ENCODE measurements at regions not wholly inside any gene's neighbourhood (a gene's known extent, or its start where the extent isn't known, plus 50 kb on each side); places are given as distances from the start of the nearest gene placed in this dataset.

DNA sequence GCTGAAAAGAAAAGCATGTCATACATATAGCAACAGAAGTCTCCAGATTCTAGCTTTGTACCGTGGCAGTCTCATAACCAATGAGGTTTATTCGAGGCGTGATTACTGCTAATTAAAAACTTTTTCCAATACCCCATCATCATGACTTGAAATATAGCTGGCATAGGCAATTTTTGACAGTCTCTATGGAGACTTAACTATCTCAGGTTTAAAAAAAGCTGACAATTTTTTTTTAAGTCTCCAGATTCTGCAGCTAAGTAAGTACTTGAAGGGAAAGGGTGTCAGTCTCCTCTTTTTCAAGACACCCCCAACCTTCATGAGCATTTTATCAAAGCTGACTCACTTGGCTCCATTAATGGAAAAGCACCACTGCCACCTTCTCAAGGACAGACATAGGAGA is 126.3 kb upstream of the RXFP1 start:
- DNase-seq (ENCODE audit: extremely low read depth in 1 of 4, low spot score in 3 of 4) (no peak), ATAC-seq (no peak), FAIRE-seq (no peak)
- Histone ChIP-seq H2AFZ (ENCODE audit: low read depth, low read length) (no peak overlapping the region), H3K9me3 (replicated peaks; ENCODE audit: control insufficient read depth, insufficient read depth, low read depth, low read length) (no peaks in the 10 kb centered on the region), H3K27ac (ENCODE audit: extremely low read depth, low read depth, low read length) (no peak overlapping the region), H3K4me2 (ENCODE audit: insufficient read depth, low read length) (no peak overlapping the region), H4K20me1 (replicated peaks; ENCODE audit: control insufficient read depth, insufficient read depth, low read length) (no peaks in the 10 kb centered on the region), H3K9me1 (ENCODE audit: control insufficient read depth, insufficient read depth, low read length) (no peaks in the 10 kb centered on the region), H3K79me2 (ENCODE audit: control insufficient read depth, insufficient read depth, low read length) (no peaks in the 10 kb centered on the region), H3K36me3 (ENCODE audit: control insufficient read depth, insufficient read depth, low read length) (no peaks in the 10 kb centered on the region), H3K4me1 (replicated peaks in 1 of 2; ENCODE audit: control insufficient read depth in 2 of 2, insufficient read depth in 2 of 2, low read length in 2 of 2) (no peaks in the 10 kb centered on the region), H3K27me3 (ENCODE audit: control insufficient read depth in 2 of 2, insufficient read depth in 2 of 2, low read length in 2 of 2) (no peaks in the 10 kb centered on the region), H3K9ac (ENCODE audit: insufficient read depth in 1 of 2, low read depth in 2 of 2, low read length in 2 of 2) (no peak overlapping the region), H3K4me3 (no peak overlapping the region)
- intact Hi-C loops (cut with micrococcal nuclease): no loop called here
- CTCF ChIA-PET (ENCODE audit: low intra/inter-chr PET ratio): interaction anchor here (0.6 kb wide), 1 partner anchor 221 kb away, joined by 6 read pairs; no protein-coding TSS in a partner anchor
- BruUV-seq (replicated peaks): no TSS peak
- TF ChIP-seq MEIS2 (IDR thresholded peaks at IDR 0.05; ENCODE audit: partially characterized antibody) (no peak), NFE2L1 (tag; IDR thresholded peaks at IDR 0.05; ENCODE audit: borderline replicate concordance, low read depth) (no peak), RBM22 (IDR thresholded peaks at IDR 0.05; ENCODE audit: low read depth, low read length, poor library complexity, severe bottlenecking) (no peak), KLF13 (tag; IDR thresholded peaks at IDR 0.05; ENCODE audit: borderline replicate concordance, low read depth) (no peak), GTF2A2 (tag; IDR thresholded peaks at IDR 0.05) (no peak), ZNF23 (CRISPR knock-in tag; IDR thresholded peaks at IDR 0.05) (no peak)
- TF ChIP-seq, protein P1, sequence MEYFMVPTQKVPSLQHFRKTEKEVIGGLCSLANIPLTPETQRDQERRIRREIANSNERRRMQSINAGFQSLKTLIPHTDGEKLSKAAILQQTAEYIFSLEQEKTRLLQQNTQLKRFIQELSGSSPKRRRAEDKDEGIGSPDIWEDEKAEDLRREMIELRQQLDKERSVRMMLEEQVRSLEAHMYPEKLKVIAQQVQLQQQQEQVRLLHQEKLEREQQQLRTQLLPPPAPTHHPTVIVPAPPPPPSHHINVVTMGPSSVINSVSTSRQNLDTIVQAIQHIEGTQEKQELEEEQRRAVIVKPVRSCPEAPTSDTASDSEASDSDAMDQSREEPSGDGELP (CRISPR knock-in tag; IDR thresholded peaks at IDR 0.05; ENCODE audit: borderline replicate concordance): no peak
- TF ChIP-seq, protein P2, sequence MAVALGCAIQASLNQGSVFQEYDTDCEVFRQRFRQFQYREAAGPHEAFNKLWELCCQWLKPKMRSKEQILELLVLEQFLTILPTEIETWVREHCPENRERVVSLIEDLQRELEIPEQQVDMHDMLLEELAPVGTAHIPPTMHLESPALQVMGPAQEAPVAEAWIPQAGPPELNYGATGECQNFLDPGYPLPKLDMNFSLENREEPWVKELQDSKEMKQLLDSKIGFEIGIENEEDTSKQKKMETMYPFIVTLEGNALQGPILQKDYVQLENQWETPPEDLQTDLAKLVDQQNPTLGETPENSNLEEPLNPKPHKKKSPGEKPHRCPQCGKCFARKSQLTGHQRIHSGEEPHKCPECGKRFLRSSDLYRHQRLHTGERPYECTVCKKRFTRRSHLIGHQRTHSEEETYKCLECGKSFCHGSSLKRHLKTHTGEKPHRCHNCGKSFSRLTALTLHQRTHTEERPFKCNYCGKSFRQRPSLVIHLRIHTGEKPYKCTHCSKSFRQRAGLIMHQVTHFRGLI (CRISPR knock-in tag; IDR thresholded peaks at IDR 0.05): no peak
- in situ Hi-C loops (cut with MboI): no loop called here
- POLR2A ChIA-PET: interaction anchor here (0.6 to 0.7 kb wide), 2 partner anchors 115 to 220 kb away, joined by 4 read pairs; no protein-coding TSS in a partner anchor
- 0% methylated on average over 3 of the region's 3 CpGs for WGBS (ENCODE audit: insufficient coverage, low coverage, missing lambda C conversion rate)
